ENCODE measurements at regions not wholly inside any gene's neighbourhood (a gene's known extent, or its start where the extent isn't known, plus 50 kb on each side); places are given as distances from the start of the nearest gene placed in this dataset.
"Not testable (repeated sequence)": the region's sequence is repeated elsewhere in the genome, so short reads cannot be mapped to it uniquely, and the experiment has no call there.

GRCh38 chr5:17087035-17087434 lies 130.4 kb upstream of the BASP1 start:
- ATAC-seq, result no peak

- ATAC-seq, result no peak
Measured at GRCh38 chr5:17088051-17088450, 129.4 kb upstream of the BASP1 start.

GRCh38 chr5:17089001-17089400 lies 128.4 kb upstream of the BASP1 start:
- ATAC-seq, result no peak

GRCh38 chr5:17089690-17090089 lies 127.7 kb upstream of the BASP1 start:
- ATAC-seq, result no peak

- no peak for ATAC-seq
Measured at GRCh38 chr5:17090839-17091238, 126.6 kb upstream of the BASP1 start.

- ATAC-seq, result peak; percentile 32
Measured at GRCh38 chr5:17094830-17095229, 122.6 kb upstream of the BASP1 start.

GRCh38 chr5:17096952-17097695 lies 120.3 kb upstream of the BASP1 start:
- ATAC-seq, result no peak

- no peak for ATAC-seq
Measured at GRCh38 chr5:17099946-17100345, 117.5 kb upstream of the BASP1 start.

- no peak for ATAC-seq
Measured at GRCh38 chr5:17103461-17103860, 114.0 kb upstream of the BASP1 start.

- peak; percentile 23 for ATAC-seq
Measured at GRCh38 chr5:17105744-17106418, 111.5 kb upstream of the BASP1 start.

- ATAC-seq, result no peak
Measured at GRCh38 chr5:17106521-17106920, 110.9 kb upstream of the BASP1 start.

GRCh38 chr5:17112091-17112716 lies 105.2 kb upstream of the BASP1 start:
- not testable (repeated sequence) for ATAC-seq

GRCh38 chr5:17113174-17113958 lies 104.1 kb upstream of the BASP1 start:
- ATAC-seq, result no peak

- ATAC-seq, result peak; percentile 53
Measured at GRCh38 chr5:17114233-17114632, 103.2 kb upstream of the BASP1 start.

GRCh38 chr5:17114715-17115599 lies 102.5 kb upstream of the BASP1 start:
- no peak for ATAC-seq

GRCh38 chr5:17115855-17116254 lies 101.6 kb upstream of the BASP1 start:
- no peak for ATAC-seq

- ATAC-seq, result peak; percentile 92
Measured at GRCh38 chr5:17118631-17119030, 98.8 kb upstream of the BASP1 start.

GRCh38 chr5:17120209-17120608 lies 97.2 kb upstream of the BASP1 start:
- ATAC-seq, result no peak

- no peak for ATAC-seq
Measured at GRCh38 chr5:17121776-17122175, 95.7 kb upstream of the BASP1 start.

GRCh38 chr5:17123010-17123409 lies 94.4 kb upstream of the BASP1 start:
- ATAC-seq, result no peak

- not testable (repeated sequence) for ATAC-seq
Measured at GRCh38 chr5:17123773-17124172, 93.7 kb upstream of the BASP1 start.

- peak; percentile 70 for ATAC-seq
Measured at GRCh38 chr5:17127743-17128231, 89.6 kb upstream of the BASP1 start.

Data from esophagus mucosa (tissue), 1 donor.